ENCODE measurements at regions not wholly inside any gene's neighbourhood (a gene's known extent, or its start where the extent isn't known, plus 50 kb on each side); places are given as distances from the start of the nearest gene placed in this dataset.

GRCh38 chr9:38134611-38135237 is 65.7 kb upstream of the SHB start:
- H4K20me1 ChIP-seq (ENCODE audit: insufficient read depth, low read length), result no peaks in the 10 kb centered on the region
- no peak overlapping the region for H2AFZ ChIP-seq (ENCODE audit: low read length)
- H3K4me1 ChIP-seq (ENCODE audit: insufficient read depth, low read length, severe bottlenecking), result no peaks in the 10 kb centered on the region
- TF ChIP-seq, protein P1, sequence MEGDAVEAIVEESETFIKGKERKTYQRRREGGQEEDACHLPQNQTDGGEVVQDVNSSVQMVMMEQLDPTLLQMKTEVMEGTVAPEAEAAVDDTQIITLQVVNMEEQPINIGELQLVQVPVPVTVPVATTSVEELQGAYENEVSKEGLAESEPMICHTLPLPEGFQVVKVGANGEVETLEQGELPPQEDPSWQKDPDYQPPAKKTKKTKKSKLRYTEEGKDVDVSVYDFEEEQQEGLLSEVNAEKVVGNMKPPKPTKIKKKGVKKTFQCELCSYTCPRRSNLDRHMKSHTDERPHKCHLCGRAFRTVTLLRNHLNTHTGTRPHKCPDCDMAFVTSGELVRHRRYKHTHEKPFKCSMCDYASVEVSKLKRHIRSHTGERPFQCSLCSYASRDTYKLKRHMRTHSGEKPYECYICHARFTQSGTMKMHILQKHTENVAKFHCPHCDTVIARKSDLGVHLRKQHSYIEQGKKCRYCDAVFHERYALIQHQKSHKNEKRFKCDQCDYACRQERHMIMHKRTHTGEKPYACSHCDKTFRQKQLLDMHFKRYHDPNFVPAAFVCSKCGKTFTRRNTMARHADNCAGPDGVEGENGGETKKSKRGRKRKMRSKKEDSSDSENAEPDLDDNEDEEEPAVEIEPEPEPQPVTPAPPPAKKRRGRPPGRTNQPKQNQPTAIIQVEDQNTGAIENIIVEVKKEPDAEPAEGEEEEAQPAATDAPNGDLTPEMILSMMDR (IDR thresholded peaks at IDR 0.05; ENCODE audit: low read length), result no peak
- TF ChIP-seq EZH2 (IDR thresholded peaks at IDR 0.05; ENCODE audit: borderline replicate concordance, low read length), result no peak
- H3K9me3 ChIP-seq (ENCODE audit: low read length), result no peaks in the 10 kb centered on the region
- no peak overlapping the region for H3K9ac ChIP-seq (ENCODE audit: low read length)
- no peak overlapping the region for H3K4me3 ChIP-seq (ENCODE audit: low read depth, low read length, poor library complexity, severe bottlenecking)
- H3K36me3 ChIP-seq (ENCODE audit: insufficient read depth, low read length), result no peaks in the 10 kb centered on the region
- no peaks in the 10 kb centered on the region for H3K27me3 ChIP-seq (ENCODE audit: insufficient read depth, low read length)
- no peaks in the 10 kb centered on the region for H3K9me2 ChIP-seq (ENCODE audit: low read depth, low read length)
- no peaks in the 10 kb centered on the region for H3F3A ChIP-seq (ENCODE audit: insufficient read depth, low read length)
- H3K27ac ChIP-seq (ENCODE audit: low read depth, low read length, poor library complexity, severe bottlenecking), result no peak overlapping the region
- H3K79me2 ChIP-seq (ENCODE audit: insufficient read depth, low read length), result no peaks in the 10 kb centered on the region
- H3K4me2 ChIP-seq (ENCODE audit: low read length), result no peak overlapping the region

GRCh38 chr9:38133595-38133994 is 64.6 kb upstream of the SHB start:
- H3K9ac ChIP-seq (ENCODE audit: low read length), result no peak overlapping the region
- H3K4me1 ChIP-seq (ENCODE audit: insufficient read depth, low read length, severe bottlenecking), result no peaks in the 10 kb centered on the region
- no peak overlapping the region for H2AFZ ChIP-seq (ENCODE audit: low read length)
- no peak for TF ChIP-seq EZH2 (IDR thresholded peaks at IDR 0.05; ENCODE audit: borderline replicate concordance, low read length)
- TF ChIP-seq, protein P1 (IDR thresholded peaks at IDR 0.05; ENCODE audit: low read length), result no peak
- H3K4me3 ChIP-seq (ENCODE audit: low read depth, low read length, poor library complexity, severe bottlenecking), result no peak overlapping the region
- no peaks in the 10 kb centered on the region for H3K27me3 ChIP-seq (ENCODE audit: insufficient read depth, low read length)
- H3K36me3 ChIP-seq (ENCODE audit: insufficient read depth, low read length), result no peaks in the 10 kb centered on the region
- H3K4me2 ChIP-seq (ENCODE audit: low read length), result no peak overlapping the region
- no peaks in the 10 kb centered on the region for H3F3A ChIP-seq (ENCODE audit: insufficient read depth, low read length)
- no peaks in the 10 kb centered on the region for H3K9me3 ChIP-seq (ENCODE audit: low read length)
- H4K20me1 ChIP-seq (ENCODE audit: insufficient read depth, low read length), result no peaks in the 10 kb centered on the region
- no peaks in the 10 kb centered on the region for H3K79me2 ChIP-seq (ENCODE audit: insufficient read depth, low read length)
- no peak overlapping the region for H3K27ac ChIP-seq (ENCODE audit: low read depth, low read length, poor library complexity, severe bottlenecking)
- no peaks in the 10 kb centered on the region for H3K9me2 ChIP-seq (ENCODE audit: low read depth, low read length)

GRCh38 chr9:38132956-38133355 is 63.9 kb upstream of the SHB start:
- H3K9me2 ChIP-seq (ENCODE audit: low read depth, low read length), result no peaks in the 10 kb centered on the region
- no peak overlapping the region for H3K4me2 ChIP-seq (ENCODE audit: low read length)
- no peak overlapping the region for H3K9ac ChIP-seq (ENCODE audit: low read length)
- TF ChIP-seq, protein P1 (IDR thresholded peaks at IDR 0.05; ENCODE audit: low read length), result no peak
- TF ChIP-seq EZH2 (IDR thresholded peaks at IDR 0.05; ENCODE audit: borderline replicate concordance, low read length), result no peak
- H3F3A ChIP-seq (ENCODE audit: insufficient read depth, low read length), result no peaks in the 10 kb centered on the region
- no peaks in the 10 kb centered on the region for H3K36me3 ChIP-seq (ENCODE audit: insufficient read depth, low read length)
- no peaks in the 10 kb centered on the region for H3K27me3 ChIP-seq (ENCODE audit: insufficient read depth, low read length)
- H3K4me3 ChIP-seq (ENCODE audit: low read depth, low read length, poor library complexity, severe bottlenecking), result no peak overlapping the region
- H3K9me3 ChIP-seq (ENCODE audit: low read length), result no peaks in the 10 kb centered on the region
- no peak overlapping the region for H2AFZ ChIP-seq (ENCODE audit: low read length)
- H3K79me2 ChIP-seq (ENCODE audit: insufficient read depth, low read length), result no peaks in the 10 kb centered on the region
- no peaks in the 10 kb centered on the region for H4K20me1 ChIP-seq (ENCODE audit: insufficient read depth, low read length)
- no peaks in the 10 kb centered on the region for H3K4me1 ChIP-seq (ENCODE audit: insufficient read depth, low read length, severe bottlenecking)
- no peak overlapping the region for H3K27ac ChIP-seq (ENCODE audit: low read depth, low read length, poor library complexity, severe bottlenecking)

All from OCI-LY1 (cell line).